CD14-positive monocyte (primary cell): ENCODE measurements at regions not wholly inside any gene's neighbourhood (a gene's known extent, or its start where the extent isn't known, plus 50 kb on each side); places are given as distances from the start of the nearest gene placed in this dataset.

Source experiments
- DNase-seq, 3 donors: peaks; one replicate each; pipeline ENCODE4 v3.0.0-alpha.2; 2011 to 2022
- H2AFZ ChIP-seq: 2 replicates; pipeline ENCODE4 v1.6.0; 2012; ENCODE audit warnings: mild to moderate bottlenecking, low read depth, low read length, inconsistent platforms; ENCODE audit not compliant: insufficient read depth, poor library complexity, severe bottlenecking
- H3K27ac ChIP-seq, 2 donors: 1 replicate in 1 of 2; 2 replicates in 1 of 2; pipeline ENCODE4 v1.5.1; 2012 to 2013; ENCODE audit warnings: low read length in 2 of 2, control low read depth in 1 of 2, inconsistent platforms in 1 of 2, low read depth in 1 of 2, mild to moderate bottlenecking in 1 of 2
- H3K27me3 ChIP-seq, 2 donors: one replicate each; pipeline versions ENCODE4 v1.6.0 to v1.6.1; 2011 to 2013; ENCODE audit warnings: low read length in 2 of 2; ENCODE audit not compliant: control insufficient read depth in 2 of 2, insufficient read depth in 2 of 2
- H3K36me3 ChIP-seq, 2 donors: replicated peaks in 1 of 2; 1 replicate in 1 of 2; 2 replicates in 1 of 2; pipeline versions ENCODE4 v1.5.1 to v1.6.1; 2012 to 2013; ENCODE audit warnings: low read length in 2 of 2, control low read depth in 1 of 2, inconsistent platforms in 1 of 2, mild to moderate bottlenecking in 1 of 2; ENCODE audit not compliant: insufficient read depth in 2 of 2, control insufficient read depth in 1 of 2
- H3K4me1 ChIP-seq, 2 donors: 1 replicate in 1 of 2; 2 replicates in 1 of 2; pipeline versions ENCODE4 v1.5.1 to v1.6.1; 2012 to 2013; ENCODE audit warnings: low read length in 2 of 2, control low read depth in 1 of 2, inconsistent platforms in 1 of 2, mild to moderate bottlenecking in 1 of 2, moderate library complexity in 1 of 2; ENCODE audit not compliant: insufficient read depth in 2 of 2, control insufficient read depth in 1 of 2
- H3K4me2 ChIP-seq: replicated peaks from 2 replicates; pipeline ENCODE3; 2012; ENCODE audit warnings: low read length, moderate library complexity, mild to moderate bottlenecking; ENCODE audit not compliant: poor library complexity, severe bottlenecking; ENCODE audit errors: extremely low read depth
- H3K4me3 ChIP-seq, 3 experiments: fragments of 200-600 bp in 1 of 3; sonication (generic) in 1 of 3; replicated peaks in 1 of 3; 1 replicate in 2 of 3; 2 replicates in 1 of 3; pipeline ENCODE4 v1.5.1; 2011 to 2013; ENCODE audit warnings: low read length in 3 of 3, mild to moderate bottlenecking in 3 of 3, control low read depth in 2 of 3, low read depth in 2 of 3, inconsistent platforms in 1 of 3, moderate library complexity in 1 of 3
- H3K79me2 ChIP-seq: 2 replicates; pipeline ENCODE4 v1.6.0; 2012; ENCODE audit warnings: mild to moderate bottlenecking, control low read depth, inconsistent platforms, low read length, moderate library complexity; ENCODE audit not compliant: insufficient read depth
- H3K9ac ChIP-seq: 2 replicates; pipeline ENCODE4 v1.6.0; 2017; ENCODE audit warnings: low read length, mild to moderate bottlenecking; ENCODE audit not compliant: insufficient read depth, poor library complexity, severe bottlenecking
- H3K9me3 ChIP-seq, 2 donors: replicated peaks in 1 of 2; 1 replicate in 1 of 2; 2 replicates in 1 of 2; pipeline versions ENCODE4 v1.5.1 to v1.6.1; 2012 to 2013; ENCODE audit warnings: low read length in 2 of 2, control low read depth in 1 of 2; ENCODE audit not compliant: control insufficient read depth in 1 of 2, insufficient read depth in 1 of 2
- H4K20me1 ChIP-seq: 2 replicates; pipeline ENCODE4 v1.6.0; 2012; ENCODE audit warnings: mild to moderate bottlenecking, low read length, control low read depth, moderate library complexity; ENCODE audit not compliant: insufficient read depth
- H3K27ac Mint-ChIP-seq, 7 donors: one replicate each; pipeline ENCODE4 v1.8.0; 2020; ENCODE audit warnings: mild to moderate bottlenecking in 7 of 7, mixed read lengths in 7 of 7, moderate library complexity in 6 of 7, inconsistent platforms in 2 of 7
- H3K27me3 Mint-ChIP-seq, 3 donors: one replicate each; pipeline ENCODE4 v1.8.0; 2021 to 2022; ENCODE audit warnings: low read depth in 3 of 3, mild to moderate bottlenecking in 3 of 3, mixed read lengths in 3 of 3, moderate library complexity in 3 of 3, inconsistent platforms in 1 of 3
- H3K36me3 Mint-ChIP-seq, 2 donors: one replicate each; pipeline ENCODE4 v1.8.0; 2020; ENCODE audit warnings: mixed read lengths in 2 of 2, inconsistent platforms in 1 of 2, mild to moderate bottlenecking in 1 of 2
- H3K4me1 Mint-ChIP-seq: one replicate; pipeline ENCODE4 v1.8.0; 2020; ENCODE audit warnings: mild to moderate bottlenecking, mixed read lengths
- H3K4me3 Mint-ChIP-seq, 2 donors: one replicate each; pipeline ENCODE4 v1.8.0; 2020; ENCODE audit warnings: mild to moderate bottlenecking in 2 of 2, mixed read lengths in 2 of 2, moderate library complexity in 1 of 2
- H3K9me3 Mint-ChIP-seq, 7 donors: one replicate each; pipeline ENCODE4 v1.8.0; 2020 to 2022; ENCODE audit warnings: mixed read lengths in 7 of 7, mild to moderate bottlenecking in 6 of 7, moderate library complexity in 6 of 7, inconsistent platforms in 2 of 7
- WGBS: methylation state at CpG from one replicate; pipeline ENCODE4 v1.1.5; 2013; ENCODE audit warnings: missing lambda C conversion rate; ENCODE audit not compliant: insufficient coverage; 5-methylcytosine and 5-hydroxymethylcytosine counted together
- intact Hi-C, 2 donors: fragments of 100-400 bp; cut with micrococcal nuclease; formaldehyde crosslinking; loops; one replicate each; pipeline versions ENCODE4 v1.15.0 to v1.15.1; 2023
- TF ChIP-seq, protein P1 (sequence below): fragments of 200-600 bp; IDR thresholded peaks from one replicate; pipeline ENCODE4 v1.8.0; 2022; ENCODE audit warnings: antibody characterized with exemption, mild to moderate bottlenecking

DNA sequence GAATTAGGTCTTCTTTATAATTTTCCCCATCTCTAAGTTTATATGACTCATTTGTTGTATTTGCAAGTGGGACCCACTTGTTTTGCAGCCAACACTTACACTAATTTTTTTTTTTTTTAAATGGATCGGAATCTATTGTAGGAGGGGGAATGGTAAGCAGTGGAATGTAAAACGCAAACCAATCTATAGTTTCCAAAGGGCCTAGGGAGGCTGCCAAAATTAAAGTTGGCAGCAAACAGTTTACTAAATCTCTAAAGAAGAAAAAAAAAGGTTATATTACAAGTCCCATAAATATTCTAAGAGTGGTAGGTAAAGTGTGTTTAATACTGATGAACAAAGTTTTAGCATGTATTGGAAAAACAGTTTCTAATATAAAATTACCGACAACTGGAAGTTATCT, 416.8 kb upstream of the SALL1 start:
- no peak overlapping the region for H3K4me2 ChIP-seq
- peaks cover 4% of the 10 kb centered on the region for H3K4me1 Mint-ChIP-seq
- H3K79me2 ChIP-seq = no peaks in the 10 kb centered on the region
- no peaks in the 10 kb centered on the region for H3K36me3 Mint-ChIP-seq
- no peak overlapping the region for H3K4me3 Mint-ChIP-seq
- no peak overlapping the region for H3K9ac ChIP-seq
- no peaks in the 10 kb centered on the region for H3K27me3 ChIP-seq
- H3K4me1 ChIP-seq = no peaks in the 10 kb centered on the region
- no peak overlapping the region for H2AFZ ChIP-seq
- no peak overlapping the region for H3K27ac ChIP-seq
- H3K27me3 Mint-ChIP-seq = peaks cover 0 to 5% (median 0%) of the 10 kb centered on the region in 3 donors
- no peak for DNase-seq
- no peaks in the 10 kb centered on the region for H3K9me3 ChIP-seq
- no peaks in the 10 kb centered on the region for H4K20me1 ChIP-seq
- no peaks in the 10 kb centered on the region for H3K36me3 ChIP-seq
- H3K9me3 Mint-ChIP-seq = peaks cover 0 to 4% (median 0%) of the 10 kb centered on the region in 7 donors
- WGBS = no CpG with 5 or more reads among the region's 3 CpGs
- TF ChIP-seq, protein P1, sequence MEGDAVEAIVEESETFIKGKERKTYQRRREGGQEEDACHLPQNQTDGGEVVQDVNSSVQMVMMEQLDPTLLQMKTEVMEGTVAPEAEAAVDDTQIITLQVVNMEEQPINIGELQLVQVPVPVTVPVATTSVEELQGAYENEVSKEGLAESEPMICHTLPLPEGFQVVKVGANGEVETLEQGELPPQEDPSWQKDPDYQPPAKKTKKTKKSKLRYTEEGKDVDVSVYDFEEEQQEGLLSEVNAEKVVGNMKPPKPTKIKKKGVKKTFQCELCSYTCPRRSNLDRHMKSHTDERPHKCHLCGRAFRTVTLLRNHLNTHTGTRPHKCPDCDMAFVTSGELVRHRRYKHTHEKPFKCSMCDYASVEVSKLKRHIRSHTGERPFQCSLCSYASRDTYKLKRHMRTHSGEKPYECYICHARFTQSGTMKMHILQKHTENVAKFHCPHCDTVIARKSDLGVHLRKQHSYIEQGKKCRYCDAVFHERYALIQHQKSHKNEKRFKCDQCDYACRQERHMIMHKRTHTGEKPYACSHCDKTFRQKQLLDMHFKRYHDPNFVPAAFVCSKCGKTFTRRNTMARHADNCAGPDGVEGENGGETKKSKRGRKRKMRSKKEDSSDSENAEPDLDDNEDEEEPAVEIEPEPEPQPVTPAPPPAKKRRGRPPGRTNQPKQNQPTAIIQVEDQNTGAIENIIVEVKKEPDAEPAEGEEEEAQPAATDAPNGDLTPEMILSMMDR = no peak
- H3K4me3 ChIP-seq = no peak overlapping the region
- no peak overlapping the region for H3K27ac Mint-ChIP-seq
- intact Hi-C loops = no loop called here

DNA sequence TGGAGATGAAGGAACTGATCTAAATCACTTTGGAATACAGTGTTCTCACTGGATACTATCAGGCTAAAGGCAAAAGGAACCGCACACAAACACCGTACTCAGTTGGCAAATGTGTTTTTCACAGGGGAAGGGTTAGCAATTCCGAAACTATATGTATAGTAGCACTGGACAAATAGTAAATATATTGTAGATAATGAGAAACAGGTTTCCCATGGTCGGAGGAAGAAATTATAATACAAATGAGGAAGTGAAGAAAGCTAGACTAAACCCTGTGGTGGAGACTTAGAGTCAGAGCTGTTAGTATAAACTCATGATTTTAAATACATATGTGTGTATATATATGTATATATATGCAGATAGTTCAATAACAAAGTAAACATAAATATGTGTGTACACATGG, 414.1 kb upstream of the SALL1 start:
- 80% methylated on average over 4 of the region's 4 CpGs for WGBS
- H3K27me3 ChIP-seq = no peaks in the 10 kb centered on the region

More for the DNA sequence above, 414.1 kb upstream of the SALL1 start:
- H3K36me3 ChIP-seq = no peaks in the 10 kb centered on the region
- H3K79me2 ChIP-seq = no peaks in the 10 kb centered on the region
- no peak overlapping the region for H3K4me3 Mint-ChIP-seq
- peaks cover 0 to 5% (median 0%) of the 10 kb centered on the region in 7 donors for H3K9me3 Mint-ChIP-seq
- H3K4me2 ChIP-seq = no peak overlapping the region
- intact Hi-C loops = no loop called here
- H3K9me3 ChIP-seq = peaks cover 0 to 5% of the 10 kb centered on the region in 2 donors
- DNase-seq = no peak
- H3K4me1 Mint-ChIP-seq = peaks cover 4% of the 10 kb centered on the region
- H3K4me3 ChIP-seq = no peak overlapping the region
- no peak overlapping the region for H3K27ac Mint-ChIP-seq
- H4K20me1 ChIP-seq = no peaks in the 10 kb centered on the region
- H3K27me3 Mint-ChIP-seq = peaks cover 0 to 5% (median 0%) of the 10 kb centered on the region in 3 donors
- TF ChIP-seq, protein P1 = no peak
- no peak overlapping the region for H3K27ac ChIP-seq
- H3K9ac ChIP-seq = no peak overlapping the region
- H3K36me3 Mint-ChIP-seq = no peaks in the 10 kb centered on the region
- H3K4me1 ChIP-seq = no peaks in the 10 kb centered on the region
- no peak overlapping the region for H2AFZ ChIP-seq
